Activated naive CD8-positive, alpha-beta T cell treated with anti-CD3 and anti-CD28 coated beads, Interleukin-2, amount 10 ng/mL, durations not matched to agents 7 days and 5 days (primary cell): ENCODE measurements at regions not wholly inside any gene's neighbourhood (a gene's known extent, or its start where the extent isn't known, plus 50 kb on each side); places are given as distances from the start of the nearest gene placed in this dataset.

Source experiments
- ATAC-seq: fragments of 150-1000 bp; cut with Tn5 transposase; one replicate; pipeline ENCODE4 v1.10.0; 2021; ENCODE audit warnings: low read depth, moderate library complexity
- POLR2A ChIA-PET: fragments of 350-600 bp; sonication (Branson Sonifier 250); formaldehyde crosslinking; loops from one replicate; lab custom pipeline; 2021; ENCODE audit warnings: antibody characterized with exemption; lab: Charles Lee
- DNase-seq: peaks from one replicate; pipeline ENCODE4 v3.0.0; 2021
- H3K27ac Mint-ChIP-seq: one replicate; pipeline ENCODE4 v1.8.0; 2022; ENCODE audit warnings: mild to moderate bottlenecking, mixed read lengths
- H3K27me3 Mint-ChIP-seq: one replicate; pipeline ENCODE4 v1.8.0; 2022; ENCODE audit warnings: mild to moderate bottlenecking, moderate library complexity, mixed read lengths
- H3K36me3 Mint-ChIP-seq: one replicate; pipeline ENCODE4 v1.8.0; 2021; ENCODE audit warnings: mild to moderate bottlenecking, mixed read lengths
- H3K4me1 Mint-ChIP-seq: one replicate; pipeline ENCODE4 v1.8.0; 2021; ENCODE audit warnings: mixed read lengths
- H3K4me3 Mint-ChIP-seq: one replicate; pipeline ENCODE4 v1.8.0; 2022; ENCODE audit warnings: mild to moderate bottlenecking, moderate library complexity, mixed read lengths
- H3K9me3 Mint-ChIP-seq: one replicate; pipeline ENCODE4 v1.8.0; 2021; ENCODE audit warnings: mixed read lengths

DNA sequence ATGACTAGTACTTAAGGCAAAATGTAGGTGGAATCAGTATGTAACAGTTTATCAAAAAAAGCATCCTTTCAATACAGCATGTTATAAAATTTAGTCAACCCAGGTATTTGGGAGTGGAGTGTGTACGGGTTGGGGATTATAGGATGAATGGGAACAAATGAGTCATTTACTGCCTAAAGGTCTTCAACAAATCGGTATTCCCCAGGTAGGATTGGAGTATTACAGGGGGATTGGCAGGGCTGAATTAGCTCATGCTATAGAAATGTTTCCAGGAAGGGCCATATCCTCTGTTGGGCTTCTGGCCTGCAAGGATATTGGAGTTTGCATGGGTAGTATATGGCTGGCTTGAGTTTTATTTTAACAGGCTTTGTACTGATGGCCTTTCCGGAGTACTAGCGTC, 723.7 kb downstream of the SORCS1 start:
- Mint-ChIP-seq H3K27ac (no peak overlapping the region), H3K4me3 (no peak overlapping the region), H3K36me3 (no peaks in the 10 kb centered on the region), H3K4me1 (no peaks in the 10 kb centered on the region), H3K27me3 (no peaks in the 10 kb centered on the region), H3K9me3 (peaks cover 2% of the 10 kb centered on the region)
- POLR2A ChIA-PET, result no interaction called here
- DNase-seq (no peak), ATAC-seq (no peak)

DNA sequence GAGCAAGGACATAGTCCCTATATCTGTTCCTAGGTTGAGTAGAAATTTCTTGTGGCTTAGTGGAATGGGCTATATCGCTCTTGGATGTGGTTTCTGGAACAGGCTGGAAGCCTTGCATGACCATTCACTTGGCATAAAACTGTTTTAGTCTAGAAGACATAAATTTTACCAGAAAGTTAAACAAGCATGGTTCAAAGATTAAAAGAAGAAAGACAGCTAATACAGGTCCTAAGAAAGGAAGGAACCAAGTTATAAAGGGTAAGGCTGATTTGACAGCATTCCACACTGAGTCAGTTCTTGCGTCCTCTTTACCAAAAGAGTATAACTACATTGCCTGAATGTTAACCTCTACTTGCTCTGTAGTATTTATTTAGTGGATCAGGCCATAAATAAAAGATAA, 724.2 kb downstream of the SORCS1 start:
- ATAC-seq, result no peak
- no peak overlapping the region for H3K4me3 Mint-ChIP-seq
- H3K27ac Mint-ChIP-seq, result no peak overlapping the region
- POLR2A ChIA-PET, result no interaction called here
- H3K36me3 Mint-ChIP-seq, result no peaks in the 10 kb centered on the region
- DNase-seq, result no peak
- H3K9me3 Mint-ChIP-seq, result peaks cover 2% of the 10 kb centered on the region
- no peaks in the 10 kb centered on the region for H3K4me1 Mint-ChIP-seq
- H3K27me3 Mint-ChIP-seq, result no peaks in the 10 kb centered on the region

DNA sequence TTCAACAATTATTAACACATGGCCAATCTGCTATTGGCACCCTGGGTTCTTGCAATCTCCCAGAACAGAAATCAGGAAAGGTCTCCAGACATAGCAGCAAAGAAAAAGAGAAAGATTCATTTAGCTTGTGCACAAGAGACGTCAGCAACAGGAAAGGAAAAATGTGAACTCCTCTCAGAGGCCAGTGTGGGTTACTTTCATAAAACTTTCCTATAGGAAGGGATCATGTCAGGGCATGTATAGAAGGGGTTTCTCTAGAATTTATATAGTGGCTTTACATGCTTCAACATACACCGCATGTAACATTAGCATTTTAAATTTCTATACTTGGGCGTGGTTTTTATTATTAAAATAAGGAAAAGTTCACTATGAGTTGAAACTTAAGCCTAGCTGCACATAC, 725.1 kb downstream of the SORCS1 start:
- no peak for DNase-seq
- POLR2A ChIA-PET, result no interaction called here
- Mint-ChIP-seq H3K27ac (no peak overlapping the region), H3K36me3 (no peaks in the 10 kb centered on the region), H3K4me1 (no peaks in the 10 kb centered on the region), H3K4me3 (no peak overlapping the region), H3K9me3 (peaks cover 2% of the 10 kb centered on the region), H3K27me3 (no peaks in the 10 kb centered on the region)
- no peak for ATAC-seq

DNA sequence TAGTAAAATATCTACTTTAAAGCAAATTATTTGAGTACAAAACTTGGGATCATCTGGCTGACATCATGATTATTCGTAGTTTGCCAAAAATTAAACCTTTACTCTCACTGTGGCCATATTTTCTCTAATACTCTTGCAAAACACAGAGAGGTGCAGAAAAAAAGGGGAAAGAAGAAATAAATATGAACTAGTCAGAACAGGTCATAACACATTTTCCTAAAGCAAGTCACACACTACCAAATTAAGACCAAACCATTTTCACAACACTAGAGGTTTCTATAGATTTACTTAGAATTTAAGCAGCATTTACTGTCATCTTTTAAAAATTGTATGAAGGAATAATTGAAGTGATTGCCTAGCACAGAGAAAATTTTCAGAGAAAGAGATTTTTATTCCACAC, 726.1 kb downstream of the SORCS1 start:
- POLR2A ChIA-PET, result no interaction called here
- no peak overlapping the region for H3K4me3 Mint-ChIP-seq
- DNase-seq, result no peak
- ATAC-seq, result no peak
- no peaks in the 10 kb centered on the region for H3K36me3 Mint-ChIP-seq
- no peaks in the 10 kb centered on the region for H3K4me1 Mint-ChIP-seq
- peaks cover 2% of the 10 kb centered on the region for H3K9me3 Mint-ChIP-seq
- H3K27ac Mint-ChIP-seq, result no peak overlapping the region
- H3K27me3 Mint-ChIP-seq, result no peaks in the 10 kb centered on the region

DNA sequence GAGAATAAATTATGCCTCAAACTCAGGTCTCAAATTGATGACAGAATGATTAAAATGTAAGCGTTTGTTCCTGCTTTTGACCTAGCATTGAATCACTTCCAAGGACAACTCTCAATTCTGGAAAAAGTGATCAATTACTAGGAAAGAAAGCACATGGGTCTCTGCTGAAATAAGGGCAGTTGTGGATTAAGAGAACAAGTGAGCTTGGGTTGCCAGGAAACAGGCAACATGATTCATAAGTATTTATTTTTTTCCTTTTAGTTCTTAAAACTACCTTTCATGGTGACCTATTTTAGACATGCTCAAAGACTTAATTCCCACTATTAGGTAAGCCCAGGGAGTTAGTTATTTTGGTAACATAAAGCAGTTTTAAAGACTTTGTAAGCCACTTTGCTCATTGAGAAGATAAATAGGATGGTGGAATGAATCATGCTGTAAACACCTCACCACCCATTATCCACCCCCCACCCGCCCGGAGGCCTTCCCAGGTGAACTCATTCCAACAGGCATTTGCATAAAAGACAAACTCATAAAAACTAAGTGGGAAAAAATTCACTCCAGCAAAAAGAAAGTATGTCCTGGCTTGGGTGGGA, 728.3 kb downstream of the SORCS1 start:
- Mint-ChIP-seq H3K4me3 (no peak overlapping the region), H3K36me3 (no peaks in the 10 kb centered on the region), H3K9me3 (peaks cover 2% of the 10 kb centered on the region), H3K27me3 (no peaks in the 10 kb centered on the region), H3K27ac (no peak overlapping the region), H3K4me1 (no peaks in the 10 kb centered on the region)
- POLR2A ChIA-PET, result no interaction called here
- no peak for DNase-seq
- ATAC-seq, result no peak

DNA sequence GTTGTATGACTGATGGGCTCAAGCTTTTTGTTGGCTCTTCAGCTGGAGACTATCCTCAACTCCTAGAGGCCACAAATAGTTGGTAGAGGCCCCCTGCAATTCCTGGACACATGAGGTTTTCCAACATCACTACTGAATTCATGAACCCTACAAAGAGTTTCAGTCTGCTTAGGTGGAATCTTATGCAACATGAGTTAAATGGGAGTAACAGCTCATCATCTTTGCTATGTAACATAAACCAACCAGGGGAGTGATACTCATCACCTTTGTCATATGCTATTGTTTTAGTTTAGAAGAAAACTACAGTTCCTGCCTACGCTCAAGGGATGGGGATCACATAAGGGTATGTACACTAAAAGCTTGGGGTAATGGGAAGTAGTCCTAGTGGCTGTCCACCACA, 729.4 kb downstream of the SORCS1 start:
- Mint-ChIP-seq H3K4me1 (no peaks in the 10 kb centered on the region), H3K9me3 (no peaks in the 10 kb centered on the region)
- POLR2A ChIA-PET, result no interaction called here

DNA sequence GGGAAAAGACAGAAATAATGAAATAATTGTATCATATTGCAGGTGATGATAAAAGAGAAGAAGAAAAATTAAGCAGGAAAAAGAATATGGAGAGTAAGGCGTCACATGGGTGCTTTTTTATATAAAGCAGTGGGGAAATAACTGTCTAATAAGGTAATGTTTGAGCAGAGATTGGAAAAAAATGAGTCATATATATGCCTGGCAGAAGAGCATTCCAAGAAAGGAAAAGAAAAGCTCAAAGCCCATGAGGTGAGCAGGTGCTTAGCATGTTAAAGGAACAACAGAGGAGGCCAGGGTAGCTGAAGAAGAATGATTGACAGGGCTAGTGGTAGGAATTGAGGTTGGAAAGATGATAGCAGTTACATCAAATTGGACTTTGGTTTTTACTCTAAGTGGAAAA, 739.5 kb downstream of the SORCS1 start:
- Mint-ChIP-seq H3K4me3 (no peak overlapping the region), H3K9me3 (peaks cover 1% of the 10 kb centered on the region), H3K4me1 (no peaks in the 10 kb centered on the region), H3K27me3 (no peaks in the 10 kb centered on the region), H3K36me3 (no peaks in the 10 kb centered on the region), H3K27ac (no peak overlapping the region)
- ATAC-seq (no peak), DNase-seq (no peak)
- POLR2A ChIA-PET, result no interaction called here

More for the DNA sequence above, 729.4 kb downstream of the SORCS1 start:
- H3K27ac Mint-ChIP-seq, result no peak overlapping the region
- ATAC-seq (no peak), DNase-seq (no peak)
- no peaks in the 10 kb centered on the region for H3K27me3 Mint-ChIP-seq
- no peaks in the 10 kb centered on the region for H3K36me3 Mint-ChIP-seq
- no peak overlapping the region for H3K4me3 Mint-ChIP-seq

DNA sequence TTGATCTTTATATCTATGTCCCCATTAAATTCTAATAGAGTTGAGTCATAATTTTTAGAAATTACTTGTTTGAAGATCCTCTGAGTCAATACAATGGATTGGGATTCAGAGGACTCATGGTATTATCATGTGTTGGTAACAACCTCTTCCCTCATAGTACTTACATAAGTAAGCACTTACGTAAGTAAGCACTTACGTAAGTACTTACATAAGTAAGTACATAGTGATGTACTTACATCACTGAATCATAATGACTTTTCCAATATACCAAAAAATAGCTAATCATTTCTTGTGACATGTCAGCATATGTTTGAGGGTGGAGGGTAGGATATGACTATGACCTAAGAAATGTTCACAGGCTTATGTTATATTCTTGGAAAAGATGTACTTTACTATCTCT, 740.5 kb downstream of the SORCS1 start:
- no peak overlapping the region for H3K27ac Mint-ChIP-seq
- H3K9me3 Mint-ChIP-seq, result peaks cover 1% of the 10 kb centered on the region
- POLR2A ChIA-PET, result no interaction called here
- no peak overlapping the region for H3K4me3 Mint-ChIP-seq
- no peak for ATAC-seq
- H3K4me1 Mint-ChIP-seq, result no peaks in the 10 kb centered on the region
- no peak for DNase-seq
- H3K27me3 Mint-ChIP-seq, result no peaks in the 10 kb centered on the region
- H3K36me3 Mint-ChIP-seq, result no peaks in the 10 kb centered on the region

DNA sequence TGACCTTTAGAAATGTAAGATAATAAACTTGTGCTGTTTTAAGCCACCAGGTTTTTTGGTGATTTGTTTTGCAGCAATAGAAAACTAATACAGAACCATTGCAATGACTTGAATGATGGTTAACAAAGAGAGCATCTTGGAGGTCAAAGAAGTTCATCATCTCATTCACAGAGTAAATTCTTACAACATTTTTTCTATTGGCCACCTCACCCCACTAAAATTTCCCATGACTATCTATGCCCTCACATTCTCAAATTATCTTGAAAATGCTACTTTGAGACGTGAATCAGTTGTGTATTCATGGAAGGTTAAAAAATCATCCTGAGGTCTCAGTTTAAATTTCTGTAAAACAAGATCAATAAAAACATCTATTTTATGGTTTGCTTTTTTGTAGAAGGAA, 754.2 kb downstream of the SORCS1 start:
- no peaks in the 10 kb centered on the region for H3K27me3 Mint-ChIP-seq
- no peaks in the 10 kb centered on the region for H3K4me1 Mint-ChIP-seq
- DNase-seq, result no peak
- H3K36me3 Mint-ChIP-seq, result no peaks in the 10 kb centered on the region
- ATAC-seq, result no peak
- H3K27ac Mint-ChIP-seq, result no peak overlapping the region
- no peak overlapping the region for H3K4me3 Mint-ChIP-seq
- H3K9me3 Mint-ChIP-seq, result no peaks in the 10 kb centered on the region
- POLR2A ChIA-PET, result no interaction called here

DNA sequence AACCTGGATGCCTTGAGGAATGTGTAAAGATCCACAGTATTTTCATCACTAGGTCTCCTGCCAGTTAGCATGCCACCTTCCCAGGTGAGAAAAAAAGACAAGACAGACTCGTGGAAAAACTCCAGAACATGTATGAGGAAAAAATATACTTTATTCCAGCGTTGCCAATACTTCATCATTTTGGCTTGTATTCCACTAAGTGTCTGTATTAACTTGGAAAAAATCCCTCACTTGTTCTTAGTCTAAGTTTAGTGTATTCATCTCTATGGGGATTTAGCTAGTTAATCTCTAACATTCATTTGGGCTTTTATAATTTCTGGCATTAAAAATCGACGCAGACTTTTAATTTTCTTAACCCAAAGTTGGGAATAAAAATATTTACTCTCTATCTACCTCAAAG, 759.4 kb downstream of the SORCS1 start:
- DNase-seq (no peak), ATAC-seq (no peak)
- Mint-ChIP-seq H3K36me3 (no peaks in the 10 kb centered on the region), H3K27me3 (no peaks in the 10 kb centered on the region), H3K4me1 (no peaks in the 10 kb centered on the region), H3K9me3 (no peaks in the 10 kb centered on the region), H3K4me3 (no peak overlapping the region), H3K27ac (no peak overlapping the region)
- POLR2A ChIA-PET, result no interaction called here

DNA sequence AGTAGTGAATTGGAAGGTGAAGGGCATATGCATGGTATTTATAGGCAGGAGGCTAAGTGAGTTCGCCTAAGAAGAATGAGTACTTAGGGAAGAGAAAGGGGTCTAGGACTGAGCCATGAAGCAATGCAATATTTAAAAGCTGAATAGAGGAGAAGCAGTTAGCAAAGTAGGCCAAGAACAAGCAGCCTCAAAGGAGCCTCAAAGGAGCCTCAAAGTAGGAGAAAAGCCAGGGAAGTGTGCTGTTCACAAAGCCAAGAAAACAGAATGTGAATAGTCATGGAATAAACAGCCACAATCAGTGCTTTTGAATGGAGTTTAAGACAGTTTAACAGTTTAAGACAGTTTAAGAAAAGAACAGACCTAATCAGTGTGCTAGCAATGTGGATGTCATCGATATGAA, 762.0 kb downstream of the SORCS1 start:
- H3K27ac Mint-ChIP-seq, result no peak overlapping the region
- no peaks in the 10 kb centered on the region for H3K27me3 Mint-ChIP-seq
- no peaks in the 10 kb centered on the region for H3K9me3 Mint-ChIP-seq
- ATAC-seq, result no peak
- H3K4me3 Mint-ChIP-seq, result no peak overlapping the region
- H3K36me3 Mint-ChIP-seq, result no peaks in the 10 kb centered on the region
- no peaks in the 10 kb centered on the region for H3K4me1 Mint-ChIP-seq
- POLR2A ChIA-PET, result no interaction called here
- DNase-seq, result no peak

DNA sequence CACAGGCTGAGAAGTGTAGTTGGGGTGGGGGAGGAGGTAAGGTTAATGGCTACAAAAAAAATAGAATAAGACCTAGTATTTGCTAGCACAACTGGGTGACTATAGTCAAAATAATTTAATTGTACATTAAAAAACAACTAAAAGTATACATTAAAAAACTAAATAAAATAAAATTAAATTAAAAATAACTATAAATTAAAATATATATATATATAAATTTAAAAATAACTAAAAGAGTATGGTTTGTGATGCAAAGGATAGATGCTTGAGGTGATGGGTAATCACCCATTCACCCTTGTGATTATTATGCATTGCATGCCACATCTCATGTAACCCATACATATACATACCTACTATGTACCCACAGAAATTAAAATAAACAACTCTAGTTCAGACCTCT, 762.5 kb downstream of the SORCS1 start:
- no peak overlapping the region for H3K27ac Mint-ChIP-seq
- no peaks in the 10 kb centered on the region for H3K9me3 Mint-ChIP-seq
- POLR2A ChIA-PET, result no interaction called here
- no peak overlapping the region for H3K4me3 Mint-ChIP-seq
- DNase-seq (no peak), ATAC-seq (no peak)
- H3K4me1 Mint-ChIP-seq, result no peaks in the 10 kb centered on the region
- H3K27me3 Mint-ChIP-seq, result no peaks in the 10 kb centered on the region
- no peaks in the 10 kb centered on the region for H3K36me3 Mint-ChIP-seq

DNA sequence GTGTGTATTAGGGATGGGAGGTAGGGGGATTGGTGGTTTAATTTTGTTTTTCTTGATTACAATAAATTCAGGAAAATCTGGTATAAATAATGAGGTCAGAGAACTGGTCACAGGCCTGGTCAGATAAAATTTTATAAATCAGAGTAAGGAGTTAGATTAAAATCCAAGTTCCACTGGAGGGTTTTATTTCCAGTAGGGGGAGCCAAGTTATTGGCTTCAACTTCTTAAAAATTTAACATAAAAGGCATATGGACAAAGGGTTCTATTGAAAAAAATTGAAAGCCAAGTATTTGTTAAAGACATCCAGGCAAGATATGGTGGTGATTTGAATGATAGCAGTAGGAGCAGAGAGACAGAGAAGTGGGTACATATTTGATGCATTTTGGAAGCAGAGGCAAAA, 763.3 kb downstream of the SORCS1 start:
- Mint-ChIP-seq H3K4me1 (no peaks in the 10 kb centered on the region), H3K27me3 (no peaks in the 10 kb centered on the region), H3K4me3 (no peak overlapping the region), H3K27ac (no peak overlapping the region), H3K9me3 (no peaks in the 10 kb centered on the region), H3K36me3 (no peaks in the 10 kb centered on the region)
- DNase-seq, result no peak
- no peak for ATAC-seq
- POLR2A ChIA-PET, result no interaction called here

DNA sequence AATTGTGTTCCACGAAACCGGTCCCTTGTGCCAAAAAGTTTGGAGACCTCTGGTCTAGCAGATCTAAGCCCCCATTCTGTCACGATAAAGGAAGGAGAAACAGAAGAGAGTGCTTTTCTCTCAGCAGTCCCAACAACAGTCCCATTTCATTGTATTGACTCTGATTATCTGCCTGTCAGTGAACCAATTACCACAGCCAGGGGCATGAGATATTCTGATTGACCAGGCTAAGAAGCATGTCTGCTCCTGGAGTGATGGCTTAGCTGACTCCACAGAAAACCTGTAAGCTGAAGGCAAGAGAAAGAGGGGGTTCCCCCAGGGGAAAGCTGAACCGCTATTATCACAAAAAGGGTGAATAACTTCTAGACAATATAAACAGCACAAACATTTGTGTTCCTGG, 765.4 kb downstream of the SORCS1 start:
- Mint-ChIP-seq H3K27ac (no peak overlapping the region), H3K4me1 (no peaks in the 10 kb centered on the region), H3K4me3 (no peak overlapping the region), H3K36me3 (no peaks in the 10 kb centered on the region), H3K9me3 (no peaks in the 10 kb centered on the region), H3K27me3 (no peaks in the 10 kb centered on the region)
- POLR2A ChIA-PET, result no interaction called here
- DNase-seq (no peak), ATAC-seq (no peak)

DNA sequence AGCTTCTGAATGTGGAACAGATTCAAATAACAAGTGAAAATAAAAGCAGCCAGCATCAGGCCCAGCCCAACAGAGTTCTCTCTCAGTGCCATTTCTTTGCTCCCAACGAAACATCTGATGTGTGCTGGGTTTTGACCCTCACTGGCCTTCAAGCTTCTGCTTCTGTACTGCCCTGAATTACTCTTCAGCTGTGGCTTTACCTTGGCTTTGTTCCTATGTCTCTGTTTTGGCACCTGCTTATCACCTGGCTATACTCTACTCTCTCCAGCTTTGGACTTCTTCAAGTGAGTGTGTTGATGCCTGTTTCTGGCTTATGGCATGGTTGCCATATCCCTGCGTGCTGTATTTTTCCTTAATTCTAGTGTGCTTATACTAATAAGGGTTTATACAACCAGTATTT, 768.3 kb downstream of the SORCS1 start:
- Mint-ChIP-seq H3K4me3 (no peak overlapping the region), H3K27ac (no peak overlapping the region), H3K9me3 (no peaks in the 10 kb centered on the region), H3K27me3 (no peaks in the 10 kb centered on the region), H3K4me1 (no peaks in the 10 kb centered on the region), H3K36me3 (no peaks in the 10 kb centered on the region)
- ATAC-seq, result no peak
- POLR2A ChIA-PET, result no interaction called here
- DNase-seq, result no peak
